ENCODE measurements at regions not wholly inside any gene's neighbourhood (a gene's known extent, or its start where the extent isn't known, plus 50 kb on each side); places are given as distances from the start of the nearest gene placed in this dataset.

GRCh38 chr6:6482256-6482655 is 106.3 kb upstream of the LY86 start:
- Histone ChIP-seq H3K4me3 (ENCODE audit: low read depth in 1 of 3, low read length in 3 of 3) (no peak overlapping the region), H3K27me3 (ENCODE audit: control insufficient read depth in 4 of 4, insufficient read depth in 4 of 4, low read length in 3 of 4) (no peaks in the 10 kb centered on the region), H3K9me3 (ENCODE audit: control insufficient read depth in 4 of 4, low read length in 3 of 4) (peaks cover 0 to 6% (median 2%) of the 10 kb centered on the region in 4 donors), H3K9ac (ENCODE audit: low read depth in 1 of 2, low read length in 2 of 2) (no peak overlapping the region), H3K27ac (ENCODE audit: low read depth in 1 of 2, low read length in 2 of 2) (no peak overlapping the region), H3K4me1 (ENCODE audit: control insufficient read depth in 4 of 4, insufficient read depth in 4 of 4, low read length in 3 of 4) (no peaks in the 10 kb centered on the region), H3K36me3 (ENCODE audit: control insufficient read depth in 4 of 4, insufficient read depth in 3 of 4, low read depth in 1 of 4, low read length in 3 of 4) (no peaks in the 10 kb centered on the region)
- peak; percentile 60 for DNase-seq (ENCODE audit: low spot score)
- no peak for TF ChIP-seq NR2F2 (IDR thresholded peaks at IDR 0.05)
- TF ChIP-seq RXRA (IDR thresholded peaks at IDR 0.05), result no peak
- TF ChIP-seq FOXA1 (IDR thresholded peaks at IDR 0.05), result no peak
- no peak for TF ChIP-seq MAX (IDR thresholded peaks at IDR 0.05)
- TF ChIP-seq EGR1 (IDR thresholded peaks at IDR 0.05; ENCODE audit: low read depth in 2 of 2), result no peak
- no peak for TF ChIP-seq CTCF (IDR thresholded peaks at IDR 0.05; ENCODE audit: low read depth, low read length, missing input control)
- TF ChIP-seq REST (IDR thresholded peaks at IDR 0.05), result no peak
- 81% methylated on average over 5 of the region's 5 CpGs for WGBS

GRCh38 chr6:6483168-6483567 is 105.4 kb upstream of the LY86 start:
- TF ChIP-seq JUND (IDR thresholded peaks at IDR 0.05), result no peak
- no peak for TF ChIP-seq HNF4G (IDR thresholded peaks at IDR 0.05)
- no peak for TF ChIP-seq ZBTB33 (IDR thresholded peaks at IDR 0.05)
- TF ChIP-seq REST (IDR thresholded peaks at IDR 0.05), result no peak
- TF ChIP-seq SP1 (IDR thresholded peaks at IDR 0.05), result no peak
- no peak for TF ChIP-seq YY1 (IDR thresholded peaks at IDR 0.05)
- TF ChIP-seq TAF1 (conservative IDR thresholded peaks at IDR 0.05), result no peak
- no peak for TF ChIP-seq MAX (IDR thresholded peaks at IDR 0.05)
- no peak for TF ChIP-seq HNF4A (conservative IDR thresholded peaks at IDR 0.05)
- no peak for TF ChIP-seq ATF3 (IDR thresholded peaks at IDR 0.05)
- no peaks in the 10 kb centered on the region for H3K36me3 ChIP-seq (ENCODE audit: control insufficient read depth in 4 of 4, insufficient read depth in 3 of 4, low read depth in 1 of 4, low read length in 3 of 4)
- 92% methylated on average over 2 of the region's 2 CpGs for WGBS

More at GRCh38 chr6:6483168-6483567, 105.4 kb upstream of the LY86 start:
- no peak overlapping the region for H3K9ac ChIP-seq (ENCODE audit: low read depth in 1 of 2, low read length in 2 of 2)
- no peaks in the 10 kb centered on the region for H3K4me1 ChIP-seq (ENCODE audit: control insufficient read depth in 4 of 4, insufficient read depth in 4 of 4, low read length in 3 of 4)
- H3K27me3 ChIP-seq (ENCODE audit: control insufficient read depth in 4 of 4, insufficient read depth in 4 of 4, low read length in 3 of 4), result no peaks in the 10 kb centered on the region
- peaks cover 0 to 6% (median 2%) of the 10 kb centered on the region in 4 donors for H3K9me3 ChIP-seq (ENCODE audit: control insufficient read depth in 4 of 4, low read length in 3 of 4)
- no peak overlapping the region for H3K4me3 ChIP-seq (ENCODE audit: low read depth in 1 of 3, low read length in 3 of 3)
- no peak overlapping the region for H3K27ac ChIP-seq (ENCODE audit: low read depth in 1 of 2, low read length in 2 of 2)
- DNase-seq (ENCODE audit: low spot score), result no peak

Measured in liver (tissue), 8 donors.